ENCODE measurements at regions not wholly inside any gene's neighbourhood (a gene's known extent, or its start where the extent isn't known, plus 50 kb on each side); places are given as distances from the start of the nearest gene placed in this dataset.

DNA sequence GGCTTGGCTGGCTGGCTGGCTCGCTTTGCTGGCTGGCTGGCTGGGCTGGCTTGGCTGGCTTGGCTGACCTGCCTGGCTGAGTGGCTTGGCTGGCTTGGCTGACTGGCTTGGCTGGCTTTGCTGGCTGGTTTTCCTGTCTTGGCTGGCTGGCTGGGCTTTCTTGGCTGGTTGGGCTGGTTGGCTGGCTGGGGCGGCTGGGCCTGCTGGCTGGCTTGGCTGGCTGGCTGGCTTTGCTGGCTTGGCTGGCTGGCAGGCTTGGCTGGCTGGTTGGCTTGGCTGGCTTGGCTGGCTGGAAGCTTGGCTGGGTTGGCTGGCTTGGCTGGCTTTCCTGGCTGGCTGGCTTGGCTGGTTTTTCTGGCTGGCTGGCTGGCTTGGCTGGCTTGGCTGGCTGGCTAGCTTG lies 435.6 kb downstream of the GOLGA6L6 start:
- H3K27me3 ChIP-seq (ENCODE audit: control insufficient read depth, insufficient read depth, low read length), result no peaks in the 10 kb centered on the region
- H3K23ac ChIP-seq (ENCODE audit: low read depth, low read length), result no peak overlapping the region
- no peak for ATAC-seq (ENCODE audit: low read depth)
- H2BK15ac ChIP-seq (ENCODE audit: low read depth, low read length), result no peak overlapping the region
- no TSS peak for BruUV-seq (replicated peaks)
- no peak overlapping the region for H3K14ac ChIP-seq (replicated peaks; ENCODE audit: low read depth, low read length)
- POLR2A ChIA-PET (ENCODE audit: unreplicated experiment), result no interaction called here
- dilution Hi-C loops (cut with HindIII; ENCODE audit: low sequenced_read_pairs, unreplicated experiment) (no loop called here), in situ Hi-C loops (cut with MboI; ENCODE audit: low sequenced_read_pairs) (no loop called here), intact Hi-C loops (cut with micrococcal nuclease) (no loop called here)
- H2AK5ac ChIP-seq (ENCODE audit: low read depth, low read length), result no peak overlapping the region
- no peak overlapping the region for H3K4ac ChIP-seq (ENCODE audit: low read depth, low read length)
- H3K9ac ChIP-seq (ENCODE audit: low read depth, low read length), result no peak overlapping the region
- TF ChIP-seq, protein P1, sequence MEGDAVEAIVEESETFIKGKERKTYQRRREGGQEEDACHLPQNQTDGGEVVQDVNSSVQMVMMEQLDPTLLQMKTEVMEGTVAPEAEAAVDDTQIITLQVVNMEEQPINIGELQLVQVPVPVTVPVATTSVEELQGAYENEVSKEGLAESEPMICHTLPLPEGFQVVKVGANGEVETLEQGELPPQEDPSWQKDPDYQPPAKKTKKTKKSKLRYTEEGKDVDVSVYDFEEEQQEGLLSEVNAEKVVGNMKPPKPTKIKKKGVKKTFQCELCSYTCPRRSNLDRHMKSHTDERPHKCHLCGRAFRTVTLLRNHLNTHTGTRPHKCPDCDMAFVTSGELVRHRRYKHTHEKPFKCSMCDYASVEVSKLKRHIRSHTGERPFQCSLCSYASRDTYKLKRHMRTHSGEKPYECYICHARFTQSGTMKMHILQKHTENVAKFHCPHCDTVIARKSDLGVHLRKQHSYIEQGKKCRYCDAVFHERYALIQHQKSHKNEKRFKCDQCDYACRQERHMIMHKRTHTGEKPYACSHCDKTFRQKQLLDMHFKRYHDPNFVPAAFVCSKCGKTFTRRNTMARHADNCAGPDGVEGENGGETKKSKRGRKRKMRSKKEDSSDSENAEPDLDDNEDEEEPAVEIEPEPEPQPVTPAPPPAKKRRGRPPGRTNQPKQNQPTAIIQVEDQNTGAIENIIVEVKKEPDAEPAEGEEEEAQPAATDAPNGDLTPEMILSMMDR (conservative IDR thresholded peaks at IDR 0.05; ENCODE audit: low read depth, low read length), result no peak
- no peak for TF ChIP-seq MXI1 (IDR thresholded peaks at IDR 0.05; ENCODE audit: borderline replicate concordance, low read depth, low read length)
- no peak for TF ChIP-seq RFX5 (IDR thresholded peaks at IDR 0.05; ENCODE audit: low read depth, low read length)
- no peak for TF ChIP-seq FOS (IDR thresholded peaks at IDR 0.05; ENCODE audit: low read depth, low read length)
- no peak for TF ChIP-seq CHD1 (IDR thresholded peaks at IDR 0.05; ENCODE audit: low read depth, low read length)
- TF ChIP-seq, protein P2, sequence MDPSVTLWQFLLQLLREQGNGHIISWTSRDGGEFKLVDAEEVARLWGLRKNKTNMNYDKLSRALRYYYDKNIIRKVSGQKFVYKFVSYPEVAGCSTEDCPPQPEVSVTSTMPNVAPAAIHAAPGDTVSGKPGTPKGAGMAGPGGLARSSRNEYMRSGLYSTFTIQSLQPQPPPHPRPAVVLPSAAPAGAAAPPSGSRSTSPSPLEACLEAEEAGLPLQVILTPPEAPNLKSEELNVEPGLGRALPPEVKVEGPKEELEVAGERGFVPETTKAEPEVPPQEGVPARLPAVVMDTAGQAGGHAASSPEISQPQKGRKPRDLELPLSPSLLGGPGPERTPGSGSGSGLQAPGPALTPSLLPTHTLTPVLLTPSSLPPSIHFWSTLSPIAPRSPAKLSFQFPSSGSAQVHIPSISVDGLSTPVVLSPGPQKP (IDR thresholded peaks at IDR 0.05; ENCODE audit: borderline replicate concordance, low read depth, low read length), result no peak
- no peak for TF ChIP-seq MAZ (IDR thresholded peaks at IDR 0.05; ENCODE audit: borderline replicate concordance, low read depth, low read length)
- no peak for TF ChIP-seq POLR2A (IDR thresholded peaks at IDR 0.05; ENCODE audit: low read depth, low read length)
- TF ChIP-seq BHLHE40 (IDR thresholded peaks at IDR 0.05; ENCODE audit: low read depth, low read length), result no peak
- TF ChIP-seq RCOR1 (IDR thresholded peaks at IDR 0.05; ENCODE audit: insufficient replicate concordance, low read length), result no peak
- TF ChIP-seq CEBPB (IDR thresholded peaks at IDR 0.05; ENCODE audit: low read depth, low read length), result no peak
- no peak for TF ChIP-seq SMC3 (IDR thresholded peaks at IDR 0.05; ENCODE audit: low read depth, low read length)
- TF ChIP-seq MAFK (IDR thresholded peaks at IDR 0.05; ENCODE audit: low read depth, low read length), result no peak
- no peak for TF ChIP-seq NFE2L2 (IDR thresholded peaks at IDR 0.05; ENCODE audit: low read depth, low read length)
- TF ChIP-seq RAD21 (IDR thresholded peaks at IDR 0.05; ENCODE audit: low read length), result no peak
- TF ChIP-seq, protein P3, sequence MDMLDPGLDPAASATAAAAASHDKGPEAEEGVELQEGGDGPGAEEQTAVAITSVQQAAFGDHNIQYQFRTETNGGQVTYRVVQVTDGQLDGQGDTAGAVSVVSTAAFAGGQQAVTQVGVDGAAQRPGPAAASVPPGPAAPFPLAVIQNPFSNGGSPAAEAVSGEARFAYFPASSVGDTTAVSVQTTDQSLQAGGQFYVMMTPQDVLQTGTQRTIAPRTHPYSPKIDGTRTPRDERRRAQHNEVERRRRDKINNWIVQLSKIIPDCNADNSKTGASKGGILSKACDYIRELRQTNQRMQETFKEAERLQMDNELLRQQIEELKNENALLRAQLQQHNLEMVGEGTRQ (IDR thresholded peaks at IDR 0.05; ENCODE audit: low read depth, low read length), result no peak
- H3K9me3 ChIP-seq (ENCODE audit: control insufficient read depth, insufficient read depth, low read length), result peaks cover 7% of the 10 kb centered on the region
- H3K4me3 ChIP-seq (ENCODE audit: insufficient read depth, low read depth, low read length), result no peak overlapping the region
- CTCF ChIA-PET, result no interaction called here
- H4K5ac ChIP-seq (ENCODE audit: low read depth, low read length), result no peak overlapping the region
- H3K9me1 ChIP-seq (ENCODE audit: insufficient read depth, low read length), result no peaks in the 10 kb centered on the region
- no peaks in the 10 kb centered on the region for H3K36me3 ChIP-seq (ENCODE audit: control insufficient read depth, insufficient read depth, low read length)
- H4K91ac ChIP-seq (ENCODE audit: insufficient read depth, low read depth, low read length), result no peak overlapping the region
- no peaks in the 10 kb centered on the region for H3K4me1 ChIP-seq (ENCODE audit: control insufficient read depth, insufficient read depth, low read length)
- H2AFZ ChIP-seq (replicated peaks; ENCODE audit: low read length, poor library complexity), result no peak overlapping the region
- H3K79me1 ChIP-seq (ENCODE audit: low read depth in 1 of 2, low read length in 2 of 2), result no peaks in the 10 kb centered on the region
- H3K18ac ChIP-seq (ENCODE audit: low read depth, low read length), result no peak overlapping the region
- no peak overlapping the region for H3K56ac ChIP-seq (ENCODE audit: extremely low read depth, insufficient read depth, low read length)
- no peak overlapping the region for H4K8ac ChIP-seq (ENCODE audit: low read depth in 2 of 2, low read length in 2 of 2)
- H2AK9ac ChIP-seq (replicated peaks; ENCODE audit: low read depth, low read length, poor library complexity), result no peak overlapping the region
- no peak overlapping the region for H2BK5ac ChIP-seq (ENCODE audit: low read depth, low read length, poor library complexity, severe bottlenecking)
- no peak for DNase-seq
- H2BK20ac ChIP-seq (ENCODE audit: low read depth, low read length), result no peak overlapping the region
- no peak overlapping the region for H3K4me2 ChIP-seq (ENCODE audit: low read depth, low read length)
- no peak overlapping the region for H2BK120ac ChIP-seq (ENCODE audit: low read depth, low read length)
- H4K20me1 ChIP-seq (ENCODE audit: insufficient read depth, low read length), result no peaks in the 10 kb centered on the region
- 43% methylated on average over 2 of the region's 2 CpGs; no CpG with 5 or more reads in 1 of the 2 experiments for WGBS, 2 experiments (ENCODE audit: extremely low coverage in 2 of 2, insufficient read length in 1 of 2)
- H3K27ac ChIP-seq (ENCODE audit: insufficient read depth, low read length), result no peak overlapping the region
